ENCODE measurements at regions not wholly inside any gene's neighbourhood (a gene's known extent, or its start where the extent isn't known, plus 50 kb on each side); places are given as distances from the start of the nearest gene placed in this dataset.

DNA sequence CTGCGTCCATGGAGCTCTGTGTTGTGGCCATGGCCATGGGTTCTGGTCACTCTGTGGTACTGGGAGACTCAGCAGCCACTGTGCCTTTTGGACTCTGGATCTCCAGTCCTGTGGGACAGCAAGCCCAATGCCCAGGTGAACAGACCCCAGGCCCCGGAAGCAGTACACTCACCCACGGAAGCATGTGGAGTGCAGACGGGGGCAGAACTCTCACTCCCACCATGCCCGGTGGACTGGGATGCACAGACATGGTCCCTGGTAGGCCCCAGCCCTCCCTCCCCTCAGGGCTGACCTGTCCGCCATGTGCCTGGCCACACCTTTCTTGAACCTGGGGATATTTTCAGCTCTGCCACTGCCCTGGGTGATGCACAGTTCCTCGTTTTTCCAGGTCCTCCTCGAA, 163.3 kb downstream of the URI1 start:
- Histone ChIP-seq H3K9me3 (ENCODE audit: control insufficient read depth in 1 of 2, insufficient read depth in 1 of 2, low read depth in 1 of 2, low read length in 2 of 2) (no peaks in the 10 kb centered on the region), H3K4me1 (ENCODE audit: control insufficient read depth in 1 of 2, insufficient read depth in 2 of 2, low read length in 2 of 2) (no peaks in the 10 kb centered on the region), H4K20me1 (ENCODE audit: insufficient read depth) (no peaks in the 10 kb centered on the region), H3K79me2 (ENCODE audit: insufficient read depth, low read length) (no peaks in the 10 kb centered on the region), H3K27ac (ENCODE audit: low read depth, low read length) (no peak overlapping the region), H3K27me3 (ENCODE audit: insufficient read depth, low read length) (no peaks in the 10 kb centered on the region; the same call in 1 of the 2 replicates), H3K4me3 (replicated peaks in 1 of 2; ENCODE audit: low read depth in 1 of 2, low read length in 2 of 2) (no peak overlapping the region), H3K36me3 (ENCODE audit: control insufficient read depth in 1 of 2, insufficient read depth in 2 of 2, low read length in 2 of 2) (no peaks in the 10 kb centered on the region), H3K4me2 (ENCODE audit: low read length) (no peak overlapping the region), H3K9me2 (ENCODE audit: insufficient read depth) (no peaks in the 10 kb centered on the region), H2AFZ (ENCODE audit: low read depth, low read length, poor library complexity, severe bottlenecking) (no peak overlapping the region), H3K9ac (ENCODE audit: low read length) (no peak overlapping the region)
- ChIA-PET CTCF (no interaction called here), POLR2A (interaction anchor here (0.7 kb wide), 1 partner anchor 43 kb away, joined by 4 read pairs; no protein-coding TSS in a partner anchor), RAD21 (ENCODE audit: low non-redundant PET in 1 of 2, low total read pairs in 2 of 2, uncharacterized antibody in 2 of 2, unreplicated experiment in 2 of 2) (interaction anchor here in 1 of 2 experiments (0.7 kb wide), 1 partner anchor 236 kb away, joined by 4 read pairs; no protein-coding TSS in a partner anchor)
- no peak for ATAC-seq
- TF ChIP-seq CEBPB (IDR thresholded peaks at IDR 0.05; ENCODE audit: low read depth) (no peak), SIN3A (IDR thresholded peaks at IDR 0.05; ENCODE audit: low read depth) (no peak), ZFX (IDR thresholded peaks at IDR 0.05) (no peak), ELF1 (IDR thresholded peaks at IDR 0.05; ENCODE audit: borderline replicate concordance, low read depth) (no peak)
- BruUV-seq (replicated peaks), result no TSS peak
- DNase-seq (ENCODE audit: low read depth, low spot score), result no peak
- intact Hi-C loops (cut with micrococcal nuclease), result no loop called here

DNA sequence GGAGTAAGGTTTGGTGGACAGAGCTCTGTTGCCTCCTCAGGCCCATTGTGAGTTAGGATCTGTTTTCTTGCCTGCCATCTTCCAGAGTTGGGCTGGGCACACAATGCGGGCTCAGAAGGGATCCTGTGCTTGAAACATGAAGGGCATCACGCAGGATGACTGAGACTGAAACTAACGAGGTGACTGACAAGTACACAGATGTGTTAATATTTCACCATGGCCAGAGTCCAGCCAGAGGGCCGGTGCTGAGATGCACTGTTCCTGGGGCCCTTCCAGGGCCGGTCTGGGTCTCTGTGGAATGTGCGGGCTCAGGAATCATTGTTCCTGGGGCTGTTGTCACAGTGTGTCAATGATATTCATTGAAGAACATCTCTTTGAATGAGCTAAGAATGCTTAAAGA, 163.7 kb downstream of the URI1 start:
- Histone ChIP-seq H3K4me2 (ENCODE audit: low read length) (no peak overlapping the region), H3K9me3 (ENCODE audit: control insufficient read depth in 1 of 2, insufficient read depth in 1 of 2, low read depth in 1 of 2, low read length in 2 of 2) (no peaks in the 10 kb centered on the region), H3K27me3 (ENCODE audit: insufficient read depth, low read length) (no peaks in the 10 kb centered on the region; the same call in 1 of the 2 replicates), H3K79me2 (ENCODE audit: insufficient read depth, low read length) (no peaks in the 10 kb centered on the region), H3K27ac (ENCODE audit: low read depth, low read length) (no peak overlapping the region), H3K4me1 (ENCODE audit: control insufficient read depth in 1 of 2, insufficient read depth in 2 of 2, low read length in 2 of 2) (no peaks in the 10 kb centered on the region), H4K20me1 (ENCODE audit: insufficient read depth) (no peaks in the 10 kb centered on the region), H2AFZ (ENCODE audit: low read depth, low read length, poor library complexity, severe bottlenecking) (no peak overlapping the region), H3K9me2 (ENCODE audit: insufficient read depth) (no peaks in the 10 kb centered on the region), H3K4me3 (replicated peaks in 1 of 2; ENCODE audit: low read depth in 1 of 2, low read length in 2 of 2) (no peak overlapping the region), H3K9ac (ENCODE audit: low read length) (no peak overlapping the region), H3K36me3 (ENCODE audit: control insufficient read depth in 1 of 2, insufficient read depth in 2 of 2, low read length in 2 of 2) (no peaks in the 10 kb centered on the region)
- ChIA-PET CTCF (no interaction called here), RAD21 (ENCODE audit: low non-redundant PET in 1 of 2, low total read pairs in 2 of 2, uncharacterized antibody in 2 of 2, unreplicated experiment in 2 of 2) (no interaction called here), POLR2A (no interaction called here)
- BruUV-seq (replicated peaks), result no TSS peak
- ATAC-seq, result no peak
- intact Hi-C loops (cut with micrococcal nuclease), result no loop called here
- TF ChIP-seq ELF1 (IDR thresholded peaks at IDR 0.05; ENCODE audit: borderline replicate concordance, low read depth), result no peak
- TF ChIP-seq, protein P1, sequence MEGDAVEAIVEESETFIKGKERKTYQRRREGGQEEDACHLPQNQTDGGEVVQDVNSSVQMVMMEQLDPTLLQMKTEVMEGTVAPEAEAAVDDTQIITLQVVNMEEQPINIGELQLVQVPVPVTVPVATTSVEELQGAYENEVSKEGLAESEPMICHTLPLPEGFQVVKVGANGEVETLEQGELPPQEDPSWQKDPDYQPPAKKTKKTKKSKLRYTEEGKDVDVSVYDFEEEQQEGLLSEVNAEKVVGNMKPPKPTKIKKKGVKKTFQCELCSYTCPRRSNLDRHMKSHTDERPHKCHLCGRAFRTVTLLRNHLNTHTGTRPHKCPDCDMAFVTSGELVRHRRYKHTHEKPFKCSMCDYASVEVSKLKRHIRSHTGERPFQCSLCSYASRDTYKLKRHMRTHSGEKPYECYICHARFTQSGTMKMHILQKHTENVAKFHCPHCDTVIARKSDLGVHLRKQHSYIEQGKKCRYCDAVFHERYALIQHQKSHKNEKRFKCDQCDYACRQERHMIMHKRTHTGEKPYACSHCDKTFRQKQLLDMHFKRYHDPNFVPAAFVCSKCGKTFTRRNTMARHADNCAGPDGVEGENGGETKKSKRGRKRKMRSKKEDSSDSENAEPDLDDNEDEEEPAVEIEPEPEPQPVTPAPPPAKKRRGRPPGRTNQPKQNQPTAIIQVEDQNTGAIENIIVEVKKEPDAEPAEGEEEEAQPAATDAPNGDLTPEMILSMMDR (IDR thresholded peaks at IDR 0.05 in 2 of 3, conservative IDR thresholded peaks at IDR 0.05 in 1 of 3; ENCODE audit: borderline replicate concordance in 1 of 3, insufficient read depth in 1 of 3, low read depth in 2 of 3, low read length in 2 of 3), result no peak
- DNase-seq (ENCODE audit: low read depth, low spot score), result no peak
